Lower leg skin (tissue), 4 donors: ENCODE measurements at regions not wholly inside any gene's neighbourhood (a gene's known extent, or its start where the extent isn't known, plus 50 kb on each side); places are given as distances from the start of the nearest gene placed in this dataset.
A peak's percentile ranks its signal among the peaks of the same experiment; 100 is the strongest.

Experiments
- DNase-seq, 2 donors: peaks; one replicate each; pipeline ENCODE4 v3.0.0-alpha.2; 2019; ENCODE audit warnings: low spot score in 2 of 2
- H3K4me3 ChIP-seq: fragments of 200-600 bp; sonication (generic); 2 replicates; pipeline ENCODE4 v1.5.1; 2017; ENCODE audit warnings: mild to moderate bottlenecking, low read depth; ENCODE audit not compliant: poor library complexity, severe bottlenecking
- CTCF ChIP-seq, 3 donors: fragments of 450-650 bp; IDR thresholded peaks; one replicate each; pipeline ENCODE4 v1.5.1; 2016; ENCODE audit warnings: antibody characterized with exemption in 3 of 3, mild to moderate bottlenecking in 3 of 3, moderate library complexity in 2 of 3
- POLR2A ChIP-seq, 2 donors: fragments of 450-650 bp; IDR thresholded peaks; one replicate each; pipeline ENCODE4 v1.6.1; 2016 to 2017; ENCODE audit warnings: antibody characterized with exemption in 2 of 2, mild to moderate bottlenecking in 1 of 2, moderate library complexity in 1 of 2
- WGBS, 2 donors: methylation state at CpG; one replicate each; pipeline ENCODE4 v1.1.5; 2018; 5-methylcytosine and 5-hydroxymethylcytosine counted together
- intact Hi-C: fragments of 100-400 bp; cut with DNase I; formaldehyde crosslinking; loops from one replicate; pipeline ENCODE4 v1.15.0; 2023; ENCODE audit warnings: low total_unique reads

- intact Hi-C loops = no loop called here
- TF ChIP-seq POLR2A (IDR thresholded peaks at IDR 0.05) (no peak), CTCF (IDR thresholded peaks at IDR 0.05) (no peak)
- DNase-seq = no peak
- 84 to 85% methylated on average over 3 of the region's 3 CpGs for WGBS, 2 donors
- H3K4me3 ChIP-seq = no peak overlapping the region
These were observed 52.1 kb upstream of the CDKN2AIP start for GRCh38 chr4:183392377-183392776.

- 94 to 98% methylated on average over 5 of the region's 5 CpGs for WGBS, 2 donors
- intact Hi-C loops = no loop called here
- peak in 1 of 2 donors; percentile 56 for DNase-seq
- TF ChIP-seq POLR2A (IDR thresholded peaks at IDR 0.05) = no peak
- no peak for TF ChIP-seq CTCF (IDR thresholded peaks at IDR 0.05)
- H3K4me3 ChIP-seq = no peak overlapping the region
These were observed 51.0 kb upstream of the CDKN2AIP start for GRCh38 chr4:183393446-183393845.

- DNase-seq = peak in 1 of 2 donors; percentile 56
- WGBS, 2 donors = 79 to 88% methylated on average over 18 to 19 of the region's 19 CpGs
- intact Hi-C loops = no loop called here
- TF ChIP-seq POLR2A (IDR thresholded peaks at IDR 0.05) (no peak), CTCF (IDR thresholded peaks at IDR 0.05) (no peak)
- no peak overlapping the region for H3K4me3 ChIP-seq
These were observed 50.1 kb upstream of the CDKN2AIP start for GRCh38 chr4:183394166-183394951.
